ENCODE measurements at regions not wholly inside any gene's neighbourhood (a gene's known extent, or its start where the extent isn't known, plus 50 kb on each side); places are given as distances from the start of the nearest gene placed in this dataset.

DNA sequence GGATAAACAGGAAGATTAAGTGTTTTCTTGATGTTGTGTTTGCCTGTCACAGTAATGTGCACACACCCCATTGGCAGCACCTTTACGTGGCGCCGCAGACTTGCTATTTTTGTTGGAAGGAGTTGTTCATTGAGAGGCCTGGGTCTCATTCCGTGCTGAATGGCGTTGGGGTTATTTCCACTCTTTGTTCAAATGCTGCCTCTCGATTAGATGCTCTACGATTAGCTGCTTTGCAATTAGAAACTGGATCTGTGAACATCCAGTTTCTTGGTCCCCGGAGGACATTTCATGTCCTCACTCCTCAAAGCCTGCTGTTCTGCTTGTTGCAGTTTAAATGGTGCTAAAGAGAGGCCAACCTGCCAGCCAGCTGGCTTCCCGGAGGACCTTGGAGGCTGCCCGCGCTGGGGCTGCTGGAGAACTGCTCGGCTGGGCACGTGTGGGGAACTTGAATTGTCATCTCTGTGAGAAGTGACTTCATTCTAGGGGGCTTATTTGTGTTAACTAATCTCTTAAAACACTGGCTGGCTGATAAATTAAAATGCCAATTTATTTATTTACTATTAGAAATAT lies 117.4 kb upstream of the NABP1 start:
- H3K4me1 Mint-ChIP-seq (ENCODE audit: low read depth) = peaks cover 3% of the 10 kb centered on the region
- intact Hi-C loops (cut with micrococcal nuclease) = no loop called here
- H3K9me3 Mint-ChIP-seq = no peaks in the 10 kb centered on the region
- peaks cover 21% of the 10 kb centered on the region for H3K27me3 Mint-ChIP-seq
- ChIA-PET CTCF (interaction anchor here (2.0 to 2.3 kb wide), 2 partner anchors 148 to 602 kb away, joined by 4 to 13 read pairs; no protein-coding TSS in a partner anchor), POLR2A (interaction anchor here (0.7 kb wide), 1 partner anchor 10 kb away, joined by 3 read pairs; no protein-coding TSS in a partner anchor)
- H3K27ac Mint-ChIP-seq = no peak overlapping the region
- no peaks in the 10 kb centered on the region for H3K36me3 Mint-ChIP-seq (ENCODE audit: low read depth)
- ATAC-seq (no peak), DNase-seq (no peak)
- TF ChIP-seq, protein P1, sequence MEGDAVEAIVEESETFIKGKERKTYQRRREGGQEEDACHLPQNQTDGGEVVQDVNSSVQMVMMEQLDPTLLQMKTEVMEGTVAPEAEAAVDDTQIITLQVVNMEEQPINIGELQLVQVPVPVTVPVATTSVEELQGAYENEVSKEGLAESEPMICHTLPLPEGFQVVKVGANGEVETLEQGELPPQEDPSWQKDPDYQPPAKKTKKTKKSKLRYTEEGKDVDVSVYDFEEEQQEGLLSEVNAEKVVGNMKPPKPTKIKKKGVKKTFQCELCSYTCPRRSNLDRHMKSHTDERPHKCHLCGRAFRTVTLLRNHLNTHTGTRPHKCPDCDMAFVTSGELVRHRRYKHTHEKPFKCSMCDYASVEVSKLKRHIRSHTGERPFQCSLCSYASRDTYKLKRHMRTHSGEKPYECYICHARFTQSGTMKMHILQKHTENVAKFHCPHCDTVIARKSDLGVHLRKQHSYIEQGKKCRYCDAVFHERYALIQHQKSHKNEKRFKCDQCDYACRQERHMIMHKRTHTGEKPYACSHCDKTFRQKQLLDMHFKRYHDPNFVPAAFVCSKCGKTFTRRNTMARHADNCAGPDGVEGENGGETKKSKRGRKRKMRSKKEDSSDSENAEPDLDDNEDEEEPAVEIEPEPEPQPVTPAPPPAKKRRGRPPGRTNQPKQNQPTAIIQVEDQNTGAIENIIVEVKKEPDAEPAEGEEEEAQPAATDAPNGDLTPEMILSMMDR (IDR thresholded peaks at IDR 0.05) = no peak
- no peak overlapping the region for H3K4me3 Mint-ChIP-seq

DNA sequence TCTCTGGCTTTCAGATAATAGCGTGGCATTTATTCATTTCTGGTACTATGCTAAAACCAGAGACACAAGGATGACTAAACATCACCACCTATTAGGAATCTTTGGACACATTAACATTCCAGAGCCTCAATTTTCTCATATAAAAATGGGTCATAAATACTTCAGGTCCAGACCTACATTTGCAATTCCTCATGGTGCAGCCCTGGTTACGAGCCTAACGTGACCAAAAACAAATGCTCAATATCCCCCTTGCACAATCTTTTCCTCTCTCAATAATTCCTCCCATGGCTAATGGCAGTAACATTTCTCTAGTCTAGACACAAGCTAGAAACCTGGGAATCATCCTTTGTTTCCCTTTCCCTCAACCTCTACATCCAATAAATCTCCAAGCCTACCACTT lies 112.8 kb upstream of the NABP1 start:
- peaks cover 9% of the 10 kb centered on the region for H3K4me1 Mint-ChIP-seq (ENCODE audit: low read depth)
- H3K27me3 Mint-ChIP-seq = peaks cover 33% of the 10 kb centered on the region
- CTCF ChIA-PET = interaction anchor here (0.8 to 4.1 kb wide), 6 partner anchors 9 to 597 kb away, joined by 3 to 35 read pairs (median 9); no protein-coding TSS in a partner anchor
- DNase-seq (no peak), ATAC-seq (no peak)
- intact Hi-C loops (cut with micrococcal nuclease) = no loop called here
- H3K4me3 Mint-ChIP-seq = no peak overlapping the region
- H3K27ac Mint-ChIP-seq = no peak overlapping the region
- POLR2A ChIA-PET = interaction anchor here (1.0 kb wide), 1 partner anchor 152 kb away, joined by 3 read pairs; no protein-coding TSS in a partner anchor
- TF ChIP-seq, protein P1 (IDR thresholded peaks at IDR 0.05) = no peak
- H3K36me3 Mint-ChIP-seq (ENCODE audit: low read depth) = no peaks in the 10 kb centered on the region
- H3K9me3 Mint-ChIP-seq = no peaks in the 10 kb centered on the region

DNA sequence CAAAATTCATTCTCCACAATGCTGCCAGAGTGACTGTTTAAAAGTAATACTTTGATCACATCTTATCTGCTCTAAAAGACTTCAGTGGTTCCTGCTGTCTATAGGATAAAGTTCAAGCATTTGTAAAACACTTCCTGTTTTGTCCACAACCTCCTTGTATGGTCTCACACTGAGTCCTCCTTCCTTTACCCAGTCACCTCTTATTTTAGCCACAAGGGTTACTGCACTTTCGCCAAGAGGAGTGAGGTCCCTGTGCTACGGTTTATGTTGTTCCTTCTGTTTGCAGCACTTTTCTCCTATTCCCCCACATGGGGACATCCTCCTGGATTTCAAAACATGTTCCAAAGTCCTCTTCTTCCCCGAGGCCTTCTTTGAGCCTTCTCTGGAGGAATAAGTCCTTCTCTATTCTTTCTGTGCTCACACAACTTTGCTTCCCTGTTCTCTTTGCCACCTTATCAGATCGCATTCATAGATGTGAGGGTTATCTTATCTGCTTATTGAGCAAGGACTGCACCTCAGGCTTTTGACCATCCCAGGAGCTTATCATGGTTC lies 112.2 kb upstream of the NABP1 start:
- ChIA-PET CTCF (interaction anchor here (0.6 to 4.3 kb wide), 12 partner anchors 8 to 597 kb away, joined by 3 to 35 read pairs (median 7); no protein-coding TSS in a partner anchor), POLR2A (interaction anchor here (1.0 to 1.2 kb wide), 2 partner anchors 124 to 152 kb away, joined by 3 read pairs; no protein-coding TSS in a partner anchor)
- Mint-ChIP-seq H3K9me3 (no peaks in the 10 kb centered on the region), H3K4me1 (ENCODE audit: low read depth) (peaks cover 15% of the 10 kb centered on the region), H3K27me3 (peaks cover 36% of the 10 kb centered on the region), H3K36me3 (ENCODE audit: low read depth) (no peaks in the 10 kb centered on the region), H3K4me3 (no peak overlapping the region), H3K27ac (no peak overlapping the region)
- intact Hi-C loops (cut with micrococcal nuclease) = no loop called here
- ATAC-seq (peak; percentile 67), DNase-seq (no peak)
- TF ChIP-seq, protein P1 (IDR thresholded peaks at IDR 0.05) = no peak

DNA sequence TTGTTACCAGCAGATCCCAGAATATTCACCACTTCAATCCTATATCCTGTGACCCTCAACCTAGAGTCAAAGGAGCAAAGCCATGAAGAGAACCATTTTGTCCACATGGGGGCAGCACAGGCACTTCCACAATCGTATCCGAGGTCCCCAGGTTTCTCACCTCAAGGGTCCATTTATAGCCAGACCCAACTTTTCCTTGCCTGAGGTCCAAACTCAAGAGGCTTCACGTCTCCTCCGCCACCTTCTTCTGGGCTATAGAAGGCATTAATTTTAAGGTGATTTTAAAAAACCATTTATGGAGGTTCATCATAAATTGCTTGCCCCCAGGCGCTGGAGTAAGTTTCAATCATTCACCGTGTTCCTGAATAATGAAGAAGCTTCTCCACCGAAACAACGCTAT lies 111.6 kb upstream of the NABP1 start:
- DNase-seq = peak; percentile 85
- Mint-ChIP-seq H3K4me3 (no peak overlapping the region), H3K9me3 (no peaks in the 10 kb centered on the region), H3K27ac (no peak overlapping the region), H3K27me3 (peaks cover 35% of the 10 kb centered on the region), H3K4me1 (ENCODE audit: low read depth) (peaks cover 21% of the 10 kb centered on the region), H3K36me3 (ENCODE audit: low read depth) (no peaks in the 10 kb centered on the region)
- intact Hi-C loops (cut with micrococcal nuclease) = no loop called here
- ChIA-PET CTCF (interaction anchor here (0.6 to 4.3 kb wide), 45 partner anchors 8 to 596 kb away, joined by 3 to 35 read pairs (median 5); partner anchors contain the start of gene NABP1), POLR2A (interaction anchor here (0.6 to 1.2 kb wide), 2 partner anchors 123 to 427 kb away, joined by 3 read pairs; no protein-coding TSS in a partner anchor)
- ATAC-seq = peak; percentile 62
- TF ChIP-seq, protein P1 (IDR thresholded peaks at IDR 0.05) = peak; percentile 75

DNA sequence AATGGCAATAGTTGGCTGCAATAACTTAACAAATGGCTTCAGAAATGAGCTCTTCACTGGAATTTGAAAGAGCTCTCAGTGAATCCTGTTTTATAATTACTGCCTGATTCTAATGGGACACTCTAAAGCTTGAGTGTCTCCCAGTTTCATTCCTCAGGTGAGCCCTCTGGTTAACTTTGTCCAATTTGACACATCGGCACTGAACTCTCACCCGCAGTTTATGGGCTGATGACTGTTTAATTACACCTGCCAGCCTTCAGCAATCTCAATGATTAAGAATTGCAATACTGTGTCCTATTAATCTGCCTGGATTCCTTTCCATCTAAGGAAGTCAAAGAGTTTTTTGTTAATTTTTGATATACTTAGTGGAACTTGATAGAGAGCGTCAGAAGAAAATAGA lies 110.7 kb upstream of the NABP1 start:
- Mint-ChIP-seq H3K9me3 (no peaks in the 10 kb centered on the region), H3K4me3 (no peak overlapping the region), H3K4me1 (ENCODE audit: low read depth) (peaks cover 29% of the 10 kb centered on the region), H3K27me3 (peaks cover 28% of the 10 kb centered on the region), H3K27ac (no peak overlapping the region), H3K36me3 (ENCODE audit: low read depth) (no peaks in the 10 kb centered on the region)
- no peak for ATAC-seq
- TF ChIP-seq, protein P1 (IDR thresholded peaks at IDR 0.05) = no peak
- DNase-seq = no peak
- ChIA-PET POLR2A (interaction anchor here (0.6 kb wide), 1 partner anchor 426 kb away, joined by 3 read pairs; no protein-coding TSS in a partner anchor), CTCF (interaction anchor here (0.6 to 4.3 kb wide), 48 partner anchors 9 to 595 kb away, joined by 3 to 35 read pairs (median 5); partner anchors contain the start of gene NABP1)
- intact Hi-C loops (cut with micrococcal nuclease) = no loop called here

Measured in activated CD8-positive, alpha-beta T cell treated with anti-CD3 and anti-CD28 coated beads for 36 hours (primary cell).